Activated CD8-positive, alpha-beta T cell treated with anti-CD3 and anti-CD28 coated beads, Interleukin-2, amount 10 ng/mL, durations not matched to agents 7 days and 5 days (primary cell): ENCODE measurements at regions not wholly inside any gene's neighbourhood (a gene's known extent, or its start where the extent isn't known, plus 50 kb on each side); places are given as distances from the start of the nearest gene placed in this dataset.

Experiments used
- ATAC-seq: fragments of 150-1000 bp; cut with Tn5 transposase; one replicate; pipeline ENCODE4 v1.10.0; 2021; ENCODE audit warnings: moderate library complexity
- CTCF ChIA-PET: fragments of 350-600 bp; sonication (Branson Sonifier 250); formaldehyde crosslinking; loops from one replicate; lab custom pipeline; 2021; ENCODE audit warnings: antibody characterized with exemption; lab: Charles Lee
- POLR2A ChIA-PET: fragments of 350-600 bp; sonication (Branson Sonifier 250); formaldehyde crosslinking; loops from one replicate; lab custom pipeline; 2021; ENCODE audit warnings: antibody characterized with exemption; lab: Charles Lee
- DNase-seq: peaks from one replicate; pipeline ENCODE4 v3.0.0-alpha.2; 2020
- H3K27ac Mint-ChIP-seq: one replicate; pipeline ENCODE4 v1.8.0; 2021; ENCODE audit warnings: mild to moderate bottlenecking, mixed read lengths
- H3K27me3 Mint-ChIP-seq: one replicate; pipeline ENCODE4 v1.8.0; 2021; ENCODE audit warnings: low read depth, mixed read lengths
- H3K36me3 Mint-ChIP-seq: one replicate; pipeline ENCODE4 v1.8.0; 2021; ENCODE audit warnings: low read depth, mixed read lengths
- H3K4me1 Mint-ChIP-seq: one replicate; pipeline ENCODE4 v1.8.0; 2021; ENCODE audit warnings: low read depth, mixed read lengths
- H3K4me3 Mint-ChIP-seq: one replicate; pipeline ENCODE4 v1.8.0; 2021; ENCODE audit warnings: mild to moderate bottlenecking, mixed read lengths
- H3K9me3 Mint-ChIP-seq: one replicate; pipeline ENCODE4 v1.8.0; 2022; ENCODE audit warnings: mixed read lengths; ENCODE audit not compliant: insufficient read depth

DNA sequence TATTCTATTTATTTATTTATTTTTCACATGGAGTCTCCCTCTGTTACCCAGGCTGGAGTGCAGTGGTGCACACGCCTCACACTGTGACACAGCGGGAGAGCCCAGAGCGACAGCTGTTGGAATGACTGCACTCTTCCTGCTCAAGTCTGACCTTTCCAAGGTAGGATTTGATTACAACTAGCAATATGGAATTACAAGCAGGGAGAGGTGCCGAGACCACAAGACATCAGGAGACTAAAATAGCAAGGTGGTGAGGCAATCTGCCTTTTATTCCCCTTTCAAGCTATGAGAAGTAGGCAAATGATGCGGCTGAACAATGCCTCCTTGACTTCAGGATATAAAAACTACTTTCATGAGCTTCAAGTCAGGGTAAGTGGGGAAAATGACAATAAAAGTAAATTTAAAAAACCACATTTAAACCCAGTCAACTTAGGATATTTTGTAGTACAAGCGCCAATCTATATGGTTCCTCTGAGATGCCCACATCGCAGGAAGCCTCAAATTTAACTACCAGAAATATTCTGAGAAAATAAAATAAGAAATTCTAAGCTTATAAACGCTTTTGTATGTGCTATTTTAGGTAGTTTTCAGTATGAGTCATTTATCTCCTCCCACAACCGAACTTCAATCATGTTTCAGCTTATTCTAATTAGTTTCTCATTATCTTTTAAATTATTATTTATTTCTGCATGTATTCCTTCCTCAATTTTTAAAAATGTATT lies 146.9 kb upstream of the SGK1 start:
- H3K4me1 Mint-ChIP-seq: no peaks in the 10 kb centered on the region
- no peak overlapping the region for H3K27ac Mint-ChIP-seq
- DNase-seq (no peak), ATAC-seq (no peak)
- no peak overlapping the region for H3K4me3 Mint-ChIP-seq
- POLR2A ChIA-PET: interaction anchor here (0.6 kb wide), 1 partner anchor 1825 kb away, joined by 3 read pairs; the partner anchor contains the start of gene BCLAF1
- H3K27me3 Mint-ChIP-seq: no peaks in the 10 kb centered on the region
- H3K9me3 Mint-ChIP-seq: no peaks in the 10 kb centered on the region
- CTCF ChIA-PET: interaction anchor here (0.8 to 2.1 kb wide), 3 partner anchors 176 to 342 kb away, joined by 3 to 7 read pairs (median 4); no protein-coding TSS in a partner anchor
- no peaks in the 10 kb centered on the region for H3K36me3 Mint-ChIP-seq

DNA sequence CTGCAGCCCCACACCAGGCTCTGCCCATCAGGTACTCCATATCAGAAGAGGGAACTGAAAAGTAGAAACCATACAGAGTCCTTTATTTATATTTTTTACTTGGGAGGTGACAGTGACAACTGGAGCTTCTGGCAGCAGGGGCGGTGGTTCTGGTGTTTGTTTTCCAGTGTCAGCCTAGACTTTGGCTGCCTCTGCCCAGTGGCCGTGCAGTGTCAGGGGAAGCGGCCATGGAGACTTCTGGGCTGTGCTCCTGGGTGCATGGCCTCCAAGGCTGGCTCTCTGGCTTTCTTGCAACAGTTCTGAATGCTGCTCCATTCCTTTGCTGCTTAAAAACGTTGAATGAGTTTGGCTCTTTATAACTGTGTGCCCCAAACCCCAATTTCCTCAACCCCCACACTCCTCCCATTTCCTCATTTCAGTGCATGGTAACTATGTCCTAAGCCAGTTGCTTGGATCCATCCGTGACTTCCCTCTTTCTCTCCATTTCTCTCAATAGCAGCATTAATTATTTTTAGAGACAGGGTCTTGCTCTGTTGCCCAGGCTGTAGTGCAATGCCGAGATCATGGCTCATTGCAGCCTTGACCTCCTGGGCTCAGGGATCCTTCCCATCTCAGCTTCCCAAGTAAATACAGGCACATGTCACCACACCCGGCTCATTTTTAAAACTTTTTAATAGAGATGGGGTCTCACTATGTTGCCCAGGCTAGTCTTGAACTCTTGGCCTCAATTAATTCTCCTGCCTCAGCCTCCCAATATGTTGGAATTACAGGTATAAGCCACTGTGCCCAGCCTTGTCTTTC lies 141.1 kb upstream of the SGK1 start:
- CTCF ChIA-PET: interaction anchor here (1.0 kb wide), 1 partner anchor 285 kb away, joined by 3 read pairs; no protein-coding TSS in a partner anchor
- POLR2A ChIA-PET: no interaction called here
- no peak for ATAC-seq

DNA sequence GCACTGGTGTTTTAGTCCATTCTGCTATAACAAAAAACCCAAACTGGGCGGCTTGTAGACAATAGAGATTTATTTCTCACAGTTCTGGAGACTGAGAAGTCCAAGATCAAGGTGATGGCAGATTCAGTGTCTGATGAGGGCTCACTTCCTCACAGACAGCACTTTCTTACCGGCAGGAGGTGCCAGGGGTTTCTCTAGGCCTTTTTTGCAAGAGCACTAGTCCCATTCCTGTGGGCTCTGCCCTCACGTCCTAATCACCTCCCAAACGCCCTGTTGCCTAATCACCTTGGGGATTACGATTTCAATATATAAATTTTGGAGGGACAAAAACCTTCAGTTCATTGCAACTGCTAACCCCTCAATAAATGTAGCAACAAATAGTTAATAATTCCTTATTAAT lies 140.0 kb upstream of the SGK1 start:
- H3K27me3 Mint-ChIP-seq: no peaks in the 10 kb centered on the region
- ATAC-seq (no peak), DNase-seq (no peak)
- peaks cover 2% of the 10 kb centered on the region for H3K4me1 Mint-ChIP-seq
- no peaks in the 10 kb centered on the region for H3K9me3 Mint-ChIP-seq
- ChIA-PET CTCF (no interaction called here), POLR2A (no interaction called here)
- H3K27ac Mint-ChIP-seq: no peak overlapping the region
- no peaks in the 10 kb centered on the region for H3K36me3 Mint-ChIP-seq
- H3K4me3 Mint-ChIP-seq: no peak overlapping the region

More for the DNA sequence above, 141.1 kb upstream of the SGK1 start:
- Mint-ChIP-seq H3K4me1 (peaks cover 2% of the 10 kb centered on the region), H3K4me3 (no peak overlapping the region), H3K27me3 (no peaks in the 10 kb centered on the region), H3K27ac (no peak overlapping the region), H3K9me3 (no peaks in the 10 kb centered on the region), H3K36me3 (no peaks in the 10 kb centered on the region)
- DNase-seq: no peak

DNA sequence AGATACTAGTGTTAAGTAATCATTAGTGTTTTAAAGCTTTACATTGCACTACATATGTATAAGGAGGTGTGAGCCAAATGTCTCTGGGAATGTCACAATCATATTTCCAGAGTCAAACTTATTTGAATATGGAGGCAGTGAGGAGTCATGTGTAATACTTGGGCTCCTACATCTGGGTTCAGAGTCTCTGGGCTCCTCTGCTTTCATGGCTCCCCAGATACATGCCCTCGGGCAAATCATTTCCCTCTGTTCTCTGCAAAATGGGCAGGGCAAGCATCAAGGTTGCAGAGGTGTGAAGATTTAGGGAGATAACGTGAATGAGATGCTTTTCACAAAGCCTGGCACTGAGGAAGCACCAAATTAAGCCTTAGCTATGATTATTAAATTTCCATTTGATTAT lies 138.3 kb upstream of the SGK1 start:
- CTCF ChIA-PET: interaction anchor here (0.7 to 2.4 kb wide), 2 partner anchors 184 to 282 kb away, joined by 3 to 6 read pairs; no protein-coding TSS in a partner anchor
- no peaks in the 10 kb centered on the region for H3K27me3 Mint-ChIP-seq

DNA sequence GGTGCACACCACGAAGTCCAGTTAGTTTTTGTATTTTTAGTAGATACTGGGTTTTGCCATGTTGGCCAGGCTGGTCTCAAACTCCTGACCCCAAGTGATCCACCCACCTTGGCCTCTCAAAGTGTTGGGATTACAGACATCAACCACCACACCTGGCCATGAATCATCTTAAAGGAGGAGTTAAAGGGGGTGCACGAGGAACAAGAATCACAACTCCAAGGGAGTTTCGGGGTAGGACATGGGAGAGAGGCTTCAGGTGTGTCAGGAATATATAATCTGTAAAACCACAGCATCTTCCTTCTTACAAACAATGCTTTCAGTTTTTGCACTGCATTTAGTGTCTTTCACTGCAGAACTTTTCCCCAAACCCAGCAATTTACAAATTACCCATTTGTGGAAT lies 137.4 kb upstream of the SGK1 start:
- ATAC-seq (no peak), DNase-seq (no peak)
- H3K9me3 Mint-ChIP-seq: no peaks in the 10 kb centered on the region
- no peaks in the 10 kb centered on the region for H3K36me3 Mint-ChIP-seq
- ChIA-PET CTCF (interaction anchor here (2.4 kb wide), 1 partner anchor 281 kb away, joined by 6 read pairs; no protein-coding TSS in a partner anchor), POLR2A (interaction anchor here (1.1 kb wide), 1 partner anchor 18 kb away, joined by 4 read pairs; no protein-coding TSS in a partner anchor)
- H3K4me1 Mint-ChIP-seq: peaks cover 5% of the 10 kb centered on the region
- no peaks in the 10 kb centered on the region for H3K27me3 Mint-ChIP-seq
- no peak overlapping the region for H3K27ac Mint-ChIP-seq
- H3K4me3 Mint-ChIP-seq: no peak overlapping the region

More for the DNA sequence above, 138.3 kb upstream of the SGK1 start:
- H3K9me3 Mint-ChIP-seq: no peaks in the 10 kb centered on the region
- POLR2A ChIA-PET: interaction anchor here (1.1 kb wide), 2 partner anchors 17 to 19 kb away, joined by 3 to 4 read pairs; no protein-coding TSS in a partner anchor
- DNase-seq: no peak
- H3K36me3 Mint-ChIP-seq: no peaks in the 10 kb centered on the region
- H3K4me3 Mint-ChIP-seq: no peak overlapping the region
- H3K27ac Mint-ChIP-seq: no peak overlapping the region
- H3K4me1 Mint-ChIP-seq: peaks cover 5% of the 10 kb centered on the region
- peak; percentile 42 for ATAC-seq

DNA sequence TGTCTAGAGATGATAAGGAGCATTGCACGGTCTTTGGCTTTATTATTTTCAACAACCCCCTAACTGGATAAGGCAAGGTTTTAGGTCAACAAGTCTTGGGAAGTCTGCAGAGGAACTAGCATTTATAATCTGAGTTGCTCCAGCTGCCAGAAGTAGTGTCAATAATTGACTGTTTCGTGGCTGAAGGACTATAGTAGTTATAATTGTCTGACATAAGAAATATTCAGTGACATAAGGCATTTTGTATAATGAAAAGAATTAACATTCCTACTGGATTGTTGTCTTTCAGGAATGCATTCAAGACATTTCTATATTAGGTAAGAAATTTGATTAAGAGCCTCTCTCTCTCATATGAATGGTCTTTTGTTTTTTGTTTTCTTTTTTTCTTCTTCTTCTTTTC lies 136.9 kb upstream of the SGK1 start:
- ChIA-PET POLR2A (no interaction called here), CTCF (no interaction called here)
- Mint-ChIP-seq H3K4me1 (peaks cover 5% of the 10 kb centered on the region), H3K9me3 (no peaks in the 10 kb centered on the region), H3K27ac (no peak overlapping the region), H3K27me3 (no peaks in the 10 kb centered on the region), H3K4me3 (no peak overlapping the region), H3K36me3 (no peaks in the 10 kb centered on the region)
- ATAC-seq: no peak
- DNase-seq: no peak

DNA sequence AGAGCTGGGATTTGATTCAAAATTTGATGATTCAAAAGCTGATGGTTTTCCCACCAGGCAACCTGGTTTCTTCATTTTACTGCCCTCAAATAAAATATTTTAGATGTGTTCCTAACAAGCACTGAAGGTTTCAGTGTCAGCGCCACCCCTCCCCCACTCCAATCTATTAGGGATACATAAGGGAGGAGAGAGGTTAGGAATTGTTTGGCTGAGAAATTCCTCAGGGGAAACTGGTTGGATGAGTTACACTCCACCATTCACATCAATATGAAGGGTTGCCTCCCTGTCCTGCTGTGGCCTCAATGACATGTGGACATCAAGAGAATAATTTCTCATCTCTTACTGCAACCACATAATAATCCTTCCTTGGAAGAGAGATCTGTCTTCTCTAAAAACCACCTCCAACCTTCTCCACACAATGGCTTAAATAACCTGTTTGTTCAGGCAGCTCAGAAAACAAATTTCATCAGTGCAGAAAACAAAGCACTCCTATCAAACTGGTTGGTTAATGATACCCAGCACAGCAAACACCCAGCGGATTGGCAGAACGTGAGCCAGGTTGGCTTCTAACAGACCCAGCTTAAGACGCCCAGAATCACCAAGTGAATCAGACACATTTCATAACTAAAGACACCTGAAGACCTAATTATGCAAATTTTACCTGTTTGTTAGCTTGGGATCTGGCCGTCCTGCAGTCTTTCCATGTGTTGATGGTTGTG lies 136.0 kb upstream of the SGK1 start:
- Mint-ChIP-seq H3K9me3 (no peaks in the 10 kb centered on the region), H3K27ac (no peak overlapping the region), H3K36me3 (no peaks in the 10 kb centered on the region), H3K27me3 (no peaks in the 10 kb centered on the region), H3K4me1 (peaks cover 5% of the 10 kb centered on the region), H3K4me3 (no peak overlapping the region)
- ATAC-seq: no peak
- POLR2A ChIA-PET: no interaction called here
- no peak for DNase-seq
- CTCF ChIA-PET: no interaction called here

DNA sequence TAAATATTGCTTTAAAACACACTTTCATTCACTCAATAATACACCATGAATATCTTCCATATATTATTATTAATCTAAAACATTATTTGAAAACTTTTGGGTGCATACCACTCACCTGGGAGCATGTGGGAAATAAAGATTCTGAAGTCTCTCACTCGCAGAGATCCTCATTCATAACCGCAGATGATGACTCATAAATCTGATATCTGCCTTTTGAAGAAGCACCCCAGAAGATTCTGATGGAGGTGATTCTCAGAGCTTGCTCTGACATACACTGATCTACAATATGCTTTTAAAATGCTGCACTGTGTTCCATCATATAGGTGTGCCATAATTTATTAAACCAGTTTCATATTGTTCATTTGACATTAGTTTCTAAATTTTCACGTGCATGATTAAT lies 135.0 kb upstream of the SGK1 start:
- ATAC-seq: no peak
- POLR2A ChIA-PET: no interaction called here
- no peaks in the 10 kb centered on the region for H3K36me3 Mint-ChIP-seq

DNA sequence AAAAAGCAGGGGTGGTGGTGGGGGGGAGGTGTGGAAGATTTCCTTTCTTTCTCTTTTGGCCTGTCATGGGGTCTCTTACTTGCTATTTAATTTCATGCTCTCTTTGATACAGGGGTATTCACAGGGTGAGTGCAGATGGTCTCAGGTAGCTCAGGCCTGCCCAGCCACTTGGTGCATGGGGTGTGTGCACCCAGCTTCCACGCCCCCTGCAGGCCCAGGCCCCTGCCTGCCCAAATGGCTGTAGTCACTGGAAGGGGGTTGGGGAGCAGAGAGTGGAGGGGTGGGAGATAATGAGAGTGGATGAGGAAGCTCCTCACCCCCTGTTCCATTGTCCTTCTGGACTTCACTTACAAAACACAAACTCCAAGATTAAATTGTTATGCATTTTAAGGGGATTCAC lies 133.6 kb upstream of the SGK1 start:
- H3K27ac Mint-ChIP-seq: no peak overlapping the region
- POLR2A ChIA-PET: no interaction called here
- H3K4me3 Mint-ChIP-seq: no peak overlapping the region
- peaks cover 3% of the 10 kb centered on the region for H3K27me3 Mint-ChIP-seq
- ATAC-seq: no peak
- CTCF ChIA-PET: no interaction called here
- no peak for DNase-seq
- H3K9me3 Mint-ChIP-seq: no peaks in the 10 kb centered on the region
- peaks cover 12% of the 10 kb centered on the region for H3K4me1 Mint-ChIP-seq
- no peaks in the 10 kb centered on the region for H3K36me3 Mint-ChIP-seq

More for the DNA sequence above, 135.0 kb upstream of the SGK1 start:
- DNase-seq: no peak
- Mint-ChIP-seq H3K4me3 (no peak overlapping the region), H3K27me3 (no peaks in the 10 kb centered on the region), H3K4me1 (peaks cover 5% of the 10 kb centered on the region), H3K9me3 (no peaks in the 10 kb centered on the region), H3K27ac (no peak overlapping the region)
- CTCF ChIA-PET: no interaction called here

DNA sequence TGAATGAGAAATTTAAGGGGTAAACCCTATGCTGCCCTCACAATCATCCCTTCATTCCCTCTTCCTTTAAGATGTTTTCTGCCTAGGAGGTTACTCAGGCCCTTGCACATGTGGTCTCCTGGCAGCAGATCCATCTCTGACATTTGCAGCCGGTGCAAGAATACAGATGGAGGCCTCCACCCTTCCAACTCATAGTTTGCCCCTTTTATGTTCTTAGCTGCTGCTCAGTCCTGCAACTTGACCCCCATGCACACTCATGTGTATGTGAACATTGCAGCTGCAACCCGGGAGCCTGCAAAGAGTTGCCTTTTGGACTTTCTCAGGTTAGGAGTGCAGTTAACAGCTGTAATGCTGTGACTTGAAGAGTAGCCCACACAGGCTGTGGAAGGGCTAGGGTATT lies 131.9 kb upstream of the SGK1 start:
- ChIA-PET CTCF (interaction anchor here (0.9 kb wide), 1 partner anchor 12 kb away, joined by 3 read pairs; no protein-coding TSS in a partner anchor), POLR2A (no interaction called here)
- no peak for DNase-seq
- H3K4me1 Mint-ChIP-seq: peaks cover 10% of the 10 kb centered on the region
- ATAC-seq: no peak
- peaks cover 3% of the 10 kb centered on the region for H3K27me3 Mint-ChIP-seq
- H3K27ac Mint-ChIP-seq: no peak overlapping the region
- H3K36me3 Mint-ChIP-seq: no peaks in the 10 kb centered on the region
- H3K4me3 Mint-ChIP-seq: no peak overlapping the region
- H3K9me3 Mint-ChIP-seq: no peaks in the 10 kb centered on the region

DNA sequence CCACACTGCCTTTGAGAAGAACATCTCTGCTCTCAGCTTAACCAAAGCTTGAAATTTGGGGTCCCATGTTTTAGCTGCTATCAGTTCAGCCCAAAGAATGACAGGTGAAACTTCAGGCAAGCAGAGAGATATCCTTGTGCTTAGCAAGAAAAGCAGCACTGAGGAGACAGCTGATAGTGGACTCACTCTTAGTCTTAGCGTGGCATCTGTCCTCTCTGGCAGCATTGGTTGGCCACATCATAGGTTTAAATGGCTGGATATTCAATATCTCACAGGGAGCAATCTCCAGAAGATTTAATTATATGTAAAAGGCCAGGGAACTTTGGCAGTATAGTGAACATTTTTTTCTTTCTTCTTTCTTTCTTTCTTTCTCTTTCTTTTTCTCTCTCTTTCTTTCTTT lies 131.1 kb upstream of the SGK1 start:
- Mint-ChIP-seq H3K9me3 (no peaks in the 10 kb centered on the region), H3K27ac (no peak overlapping the region), H3K4me1 (peaks cover 10% of the 10 kb centered on the region), H3K4me3 (no peak overlapping the region), H3K27me3 (peaks cover 3% of the 10 kb centered on the region), H3K36me3 (no peaks in the 10 kb centered on the region)
- ChIA-PET POLR2A (interaction anchor here (0.6 kb wide), 1 partner anchor 131 kb away, joined by 3 read pairs; the partner anchor contains the start of gene SGK1), CTCF (interaction anchor here (0.9 kb wide), 1 partner anchor 12 kb away, joined by 3 read pairs; no protein-coding TSS in a partner anchor)
- no peak for DNase-seq
- ATAC-seq: no peak
